DOHH2 (cell line): ENCODE measurements at regions not wholly inside any gene's neighbourhood (a gene's known extent, or its start where the extent isn't known, plus 50 kb on each side); places are given as distances from the start of the nearest gene placed in this dataset.

Experiments used
- H3F3A ChIP-seq: fragments of 200-600 bp; sonication (generic), shearing (Covaris generic); 2 replicates; pipeline ENCODE4 v1.6.0; 2016; ENCODE audit warnings: antibody characterized with exemption, mild to moderate bottlenecking; ENCODE audit not compliant: control insufficient read depth, insufficient read depth
- H3K27ac ChIP-seq: fragments of 200-600 bp; sonication (generic); 2 replicates; pipeline ENCODE4 v1.5.1; 2014; ENCODE audit warnings: low read depth, mild to moderate bottlenecking, low read length, moderate library complexity
- H3K27me3 ChIP-seq: fragments of 200-600 bp; sonication (generic); 2 replicates; pipeline ENCODE4 v1.6.1; 2014; ENCODE audit warnings: mild to moderate bottlenecking, low read length, mixed read lengths; ENCODE audit not compliant: control insufficient read depth
- H3K36me3 ChIP-seq: fragments of 200-600 bp; sonication (generic); 2 replicates; pipeline ENCODE4 v1.6.1; 2014; ENCODE audit warnings: mild to moderate bottlenecking, low read length, moderate library complexity, mixed read lengths; ENCODE audit not compliant: control insufficient read depth
- H3K4me1 ChIP-seq: fragments of 200-600 bp; sonication (generic); 2 replicates; pipeline ENCODE4 v1.6.1; 2014; ENCODE audit warnings: mild to moderate bottlenecking, low read length, mixed read lengths; ENCODE audit not compliant: control insufficient read depth
- H3K4me2 ChIP-seq: fragments of 200-600 bp; sonication (generic); 2 replicates; pipeline ENCODE4 v1.6.0; 2014; ENCODE audit warnings: mild to moderate bottlenecking, low read length, moderate library complexity
- H3K4me3 ChIP-seq: fragments of 200-600 bp; sonication (generic); 2 replicates; pipeline ENCODE4 v1.5.1; 2014; ENCODE audit warnings: mild to moderate bottlenecking, low read length, mixed read lengths
- H3K79me2 ChIP-seq: fragments of 200-600 bp; sonication (generic); 2 replicates; pipeline ENCODE4 v1.6.1; 2014; ENCODE audit warnings: mild to moderate bottlenecking, low read length, mixed read lengths; ENCODE audit not compliant: control insufficient read depth
- H3K9me2 ChIP-seq: fragments of 200-600 bp; sonication (generic); replicated peaks from 2 replicates; pipeline ENCODE4 v1.6.1; 2014; ENCODE audit warnings: mild to moderate bottlenecking, low read length, mixed read lengths; ENCODE audit not compliant: control insufficient read depth
- H3K9me3 ChIP-seq: fragments of 200-600 bp; sonication (generic); 2 replicates; pipeline ENCODE4 v1.6.1; 2014; ENCODE audit warnings: antibody characterized with exemption, low read length, mixed read lengths; ENCODE audit not compliant: control insufficient read depth, insufficient read depth
- H4K20me1 ChIP-seq: fragments of 200-600 bp; sonication (generic); 2 replicates; pipeline ENCODE4 v1.6.0; 2014; ENCODE audit warnings: low read depth, mild to moderate bottlenecking, antibody characterized with exemption, low read length, moderate library complexity; ENCODE audit not compliant: control insufficient read depth, insufficient read depth
- CTCF ChIP-seq: fragments of 200-600 bp; sonication (generic); IDR thresholded peaks from one replicate; pipeline ENCODE4 v1.5.1; 2014; ENCODE audit warnings: antibody characterized with exemption, mild to moderate bottlenecking, low read depth, low read length; ENCODE audit not compliant: poor library complexity, severe bottlenecking
- EZH2phosphoT487 ChIP-seq: fragments of 200-600 bp; sonication (generic); IDR thresholded peaks from 2 replicates; pipeline ENCODE4 v1.6.1; 2017; ENCODE audit warnings: borderline replicate concordance, mild to moderate bottlenecking, antibody characterized with exemption, low read length, moderate library complexity, mixed read lengths

- no peaks in the 10 kb centered on the region for H3K4me1 ChIP-seq
- H3K9me3 ChIP-seq: no peaks in the 10 kb centered on the region
- no peak overlapping the region for H3K4me2 ChIP-seq
- H3K27ac ChIP-seq: no peak overlapping the region
- H4K20me1 ChIP-seq: no peaks in the 10 kb centered on the region
- no peaks in the 10 kb centered on the region for H3K9me2 ChIP-seq
- H3K4me3 ChIP-seq: no peak overlapping the region
- no peaks in the 10 kb centered on the region for H3F3A ChIP-seq
- no peaks in the 10 kb centered on the region for H3K36me3 ChIP-seq
- no peaks in the 10 kb centered on the region for H3K27me3 ChIP-seq
- TF ChIP-seq CTCF (no peak), EZH2phosphoT487 (no peak)
- no peaks in the 10 kb centered on the region for H3K79me2 ChIP-seq
Measured at GRCh38 chr5:63686938-63687337, 275.3 kb downstream of the HTR1A start.

GRCh38 chr5:63686181-63686580 lies 276.1 kb downstream of the HTR1A start:
- no peak overlapping the region for H3K4me3 ChIP-seq
- no peaks in the 10 kb centered on the region for H3K27me3 ChIP-seq
- no peaks in the 10 kb centered on the region for H3K9me2 ChIP-seq
- no peak overlapping the region for H3K4me2 ChIP-seq
- no peak for TF ChIP-seq CTCF
- TF ChIP-seq EZH2phosphoT487: no peak
- no peaks in the 10 kb centered on the region for H3K9me3 ChIP-seq
- no peaks in the 10 kb centered on the region for H4K20me1 ChIP-seq
- no peaks in the 10 kb centered on the region for H3K79me2 ChIP-seq
- no peak overlapping the region for H3K27ac ChIP-seq
- H3K36me3 ChIP-seq: no peaks in the 10 kb centered on the region
- no peaks in the 10 kb centered on the region for H3F3A ChIP-seq
- no peaks in the 10 kb centered on the region for H3K4me1 ChIP-seq

GRCh38 chr5:63685454-63685853 lies 276.8 kb downstream of the HTR1A start:
- Histone ChIP-seq H3K9me2 (no peaks in the 10 kb centered on the region), H3K9me3 (no peaks in the 10 kb centered on the region), H3K4me3 (no peak overlapping the region), H3K27me3 (no peaks in the 10 kb centered on the region), H3K4me2 (no peak overlapping the region), H3F3A (no peaks in the 10 kb centered on the region), H4K20me1 (no peaks in the 10 kb centered on the region), H3K36me3 (no peaks in the 10 kb centered on the region), H3K4me1 (no peaks in the 10 kb centered on the region), H3K27ac (no peak overlapping the region), H3K79me2 (no peaks in the 10 kb centered on the region)
- no peak for TF ChIP-seq CTCF
- TF ChIP-seq EZH2phosphoT487: no peak

GRCh38 chr5:63674881-63675280 lies 287.4 kb downstream of the HTR1A start:
- no peaks in the 10 kb centered on the region for H3K9me2 ChIP-seq
- H3K27ac ChIP-seq: no peak overlapping the region
- no peaks in the 10 kb centered on the region for H3K4me1 ChIP-seq
- TF ChIP-seq EZH2phosphoT487: no peak
- TF ChIP-seq CTCF: no peak
- H3K36me3 ChIP-seq: no peaks in the 10 kb centered on the region
- H3F3A ChIP-seq: no peaks in the 10 kb centered on the region
- H3K27me3 ChIP-seq: no peaks in the 10 kb centered on the region
- H3K79me2 ChIP-seq: no peaks in the 10 kb centered on the region
- no peaks in the 10 kb centered on the region for H3K9me3 ChIP-seq
- H3K4me2 ChIP-seq: no peak overlapping the region
- H3K4me3 ChIP-seq: no peak overlapping the region
- no peaks in the 10 kb centered on the region for H4K20me1 ChIP-seq
